22Rv1 (cell line): ENCODE measurements at regions not wholly inside any gene's neighbourhood (a gene's known extent, or its start where the extent isn't known, plus 50 kb on each side); places are given as distances from the start of the nearest gene placed in this dataset.

Source experiments
- ZFX ChIP-seq: fragments of 450-650 bp; IDR thresholded peaks from 2 replicates; pipeline ENCODE4 v1.6.1; 2017; ENCODE audit warnings: antibody characterized with exemption, borderline replicate concordance
- TF ChIP-seq, protein P1 (sequence below): fragments of 450-650 bp; IDR thresholded peaks from 2 replicates; pipeline ENCODE4 v1.5.1; 2017; ENCODE audit warnings: mild to moderate bottlenecking

DNA sequence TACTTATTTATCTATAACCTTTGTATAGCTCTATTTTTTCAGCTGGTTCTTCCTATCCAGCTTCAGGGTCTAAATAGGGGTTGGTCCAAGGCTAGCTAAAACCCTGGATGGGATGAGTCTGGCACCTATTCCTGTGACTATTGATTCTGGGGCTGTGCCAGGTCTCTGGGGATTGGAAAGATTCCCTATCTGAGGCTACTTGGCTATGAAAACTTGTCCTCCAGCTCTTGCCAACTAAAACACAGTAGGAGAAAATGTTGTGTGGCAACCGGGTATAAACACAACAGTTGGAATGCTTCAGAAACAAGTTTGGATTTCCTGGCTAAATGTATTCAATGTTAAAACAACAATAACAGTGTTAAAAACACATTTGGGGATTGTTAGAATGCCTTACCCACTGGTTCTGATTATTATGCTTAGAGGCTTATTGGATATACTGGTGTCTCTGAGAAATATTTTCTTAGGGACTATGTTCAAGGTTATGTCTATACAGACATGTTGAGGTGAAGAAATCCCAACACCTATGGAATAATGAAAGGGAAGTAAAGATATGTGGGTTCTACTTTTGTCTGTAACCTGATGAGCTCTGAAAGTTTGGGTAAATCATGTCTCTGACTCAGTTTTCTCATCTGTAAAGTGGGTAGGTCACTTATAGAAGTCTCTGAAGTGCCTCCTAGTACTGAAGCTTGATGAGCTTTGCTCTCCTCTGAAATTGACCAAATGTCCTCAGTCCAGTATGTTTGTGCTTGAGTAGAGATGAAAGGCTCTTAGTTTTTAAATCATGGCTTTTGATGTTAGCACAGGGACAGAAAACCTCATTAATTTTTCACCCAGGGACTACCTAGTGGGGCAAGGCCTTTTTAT lies 460.7 kb downstream of the MTX2 start:
- TF ChIP-seq, protein P1, sequence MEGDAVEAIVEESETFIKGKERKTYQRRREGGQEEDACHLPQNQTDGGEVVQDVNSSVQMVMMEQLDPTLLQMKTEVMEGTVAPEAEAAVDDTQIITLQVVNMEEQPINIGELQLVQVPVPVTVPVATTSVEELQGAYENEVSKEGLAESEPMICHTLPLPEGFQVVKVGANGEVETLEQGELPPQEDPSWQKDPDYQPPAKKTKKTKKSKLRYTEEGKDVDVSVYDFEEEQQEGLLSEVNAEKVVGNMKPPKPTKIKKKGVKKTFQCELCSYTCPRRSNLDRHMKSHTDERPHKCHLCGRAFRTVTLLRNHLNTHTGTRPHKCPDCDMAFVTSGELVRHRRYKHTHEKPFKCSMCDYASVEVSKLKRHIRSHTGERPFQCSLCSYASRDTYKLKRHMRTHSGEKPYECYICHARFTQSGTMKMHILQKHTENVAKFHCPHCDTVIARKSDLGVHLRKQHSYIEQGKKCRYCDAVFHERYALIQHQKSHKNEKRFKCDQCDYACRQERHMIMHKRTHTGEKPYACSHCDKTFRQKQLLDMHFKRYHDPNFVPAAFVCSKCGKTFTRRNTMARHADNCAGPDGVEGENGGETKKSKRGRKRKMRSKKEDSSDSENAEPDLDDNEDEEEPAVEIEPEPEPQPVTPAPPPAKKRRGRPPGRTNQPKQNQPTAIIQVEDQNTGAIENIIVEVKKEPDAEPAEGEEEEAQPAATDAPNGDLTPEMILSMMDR = no peak
- no peak for TF ChIP-seq ZFX
